ENCODE measurements at regions not wholly inside any gene's neighbourhood (a gene's known extent, or its start where the extent isn't known, plus 50 kb on each side); places are given as distances from the start of the nearest gene placed in this dataset.
"Not testable (repeated sequence)": the region's sequence is repeated elsewhere in the genome, so short reads cannot be mapped to it uniquely, and the experiment has no call there.

- WGBS, 3 donors, result 38 to 50% (median 39%) methylated on average over 18 of the region's 18 CpGs
- no peaks in the 10 kb centered on the region for H3K9me3 ChIP-seq
- peaks cover 11% of the 10 kb centered on the region for H3K4me1 ChIP-seq
- no peak overlapping the region for H3K27ac ChIP-seq
- DNase-seq (no peak), ATAC-seq (no peak)
- TF ChIP-seq CTCF (IDR thresholded peaks at IDR 0.05), result no peak
- no peak overlapping the region for H3K4me3 ChIP-seq
- H3K36me3 ChIP-seq (ENCODE audit: insufficient read depth in 1 of 2, low read depth in 1 of 2), result no peaks in the 10 kb centered on the region
- intact Hi-C loops (cut with DNase I), result no loop called here
- no peaks in the 10 kb centered on the region for H3K27me3 ChIP-seq (ENCODE audit: insufficient read depth in 3 of 3, low read length in 2 of 3)
Observed at GRCh38 chr6:167687116-167687725, 139.5 kb upstream of the AFDN start.

GRCh38 chr6:167688123-167688522, 138.6 kb upstream of the AFDN start:
- Histone ChIP-seq H3K36me3 (ENCODE audit: insufficient read depth in 1 of 2, low read depth in 1 of 2) (no peaks in the 10 kb centered on the region), H3K9me3 (no peaks in the 10 kb centered on the region), H3K27ac (no peak overlapping the region), H3K4me1 (peaks cover 3% of the 10 kb centered on the region), H3K27me3 (ENCODE audit: insufficient read depth in 3 of 3, low read length in 2 of 3) (no peaks in the 10 kb centered on the region), H3K4me3 (no peak overlapping the region)
- no peak for TF ChIP-seq CTCF (IDR thresholded peaks at IDR 0.05)
- no peak for ATAC-seq
- intact Hi-C loops (cut with DNase I), result no loop called here
- DNase-seq, result no peak
- 85 to 94% (median 89%) methylated on average over 6 of the region's 6 CpGs for WGBS, 3 donors

GRCh38 chr6:167689278-167689677, 137.4 kb upstream of the AFDN start:
- Histone ChIP-seq H3K9me3 (no peaks in the 10 kb centered on the region), H3K36me3 (ENCODE audit: insufficient read depth in 1 of 2, low read depth in 1 of 2) (no peaks in the 10 kb centered on the region), H3K4me3 (no peak overlapping the region), H3K27me3 (ENCODE audit: insufficient read depth in 3 of 3, low read length in 2 of 3) (no peaks in the 10 kb centered on the region), H3K4me1 (no peaks in the 10 kb centered on the region), H3K27ac (no peak overlapping the region)
- intact Hi-C loops (cut with DNase I), result no loop called here
- no peak for TF ChIP-seq CTCF (IDR thresholded peaks at IDR 0.05)
- no peak for DNase-seq
- ATAC-seq, result no peak
- 88 to 96% (median 96%) methylated on average over 5 of the region's 5 CpGs for WGBS, 3 donors

GRCh38 chr6:167689751-167690150, 137.0 kb upstream of the AFDN start:
- Histone ChIP-seq H3K36me3 (ENCODE audit: insufficient read depth in 1 of 2, low read depth in 1 of 2) (no peaks in the 10 kb centered on the region), H3K4me1 (no peaks in the 10 kb centered on the region), H3K27ac (no peak overlapping the region), H3K9me3 (no peaks in the 10 kb centered on the region), H3K4me3 (no peak overlapping the region), H3K27me3 (ENCODE audit: insufficient read depth in 3 of 3, low read length in 2 of 3) (no peaks in the 10 kb centered on the region)
- no peak for ATAC-seq
- DNase-seq, result no peak
- 60 to 65% (median 62%) methylated on average over 6 of the region's 6 CpGs for WGBS, 3 donors
- no peak for TF ChIP-seq CTCF (IDR thresholded peaks at IDR 0.05)
- intact Hi-C loops (cut with DNase I), result no loop called here

- 92 to 93% (median 93%) methylated on average over 14 of the region's 14 CpGs for WGBS, 3 donors
- H3K9me3 ChIP-seq; H3K4me3 ChIP-seq; DNase-seq; H3K27me3 ChIP-seq (ENCODE audit: insufficient read depth in 3 of 3, low read length in 2 of 3); intact Hi-C loops (cut with DNase I); H3K27ac ChIP-seq; H3K36me3 ChIP-seq (ENCODE audit: insufficient read depth in 1 of 2, low read depth in 1 of 2); H3K4me1 ChIP-seq; ATAC-seq: not testable (repeated sequence)
Observed at GRCh38 chr6:167690167-167690922, 136.4 kb upstream of the AFDN start.
